NCI-H1436 (cell line): ENCODE measurements at regions not wholly inside any gene's neighbourhood (a gene's known extent, or its start where the extent isn't known, plus 50 kb on each side); places are given as distances from the start of the nearest gene placed in this dataset.

Experiments used
- DNase-seq: peaks from one replicate; lab custom pipeline; 2025; lab: John Stamatoyannopoulos, UW

- DNase-seq, result no peak
Observed at GRCh38 chr22:23395530-23396361, 184.3 kb downstream of the IGLL1 start.

- DNase-seq, result no peak
Observed at GRCh38 chr22:23394525-23395326, 185.4 kb downstream of the IGLL1 start.

- no peak for DNase-seq
Observed at GRCh38 chr22:23393721-23394320, 186.3 kb downstream of the IGLL1 start.

- DNase-seq, result peak; percentile 29
Observed at GRCh38 chr22:23393199-23393598, 186.9 kb downstream of the IGLL1 start.

GRCh38 chr22:23392420-23393121 is 187.5 kb downstream of the IGLL1 start:
- no peak for DNase-seq

GRCh38 chr22:23391022-23391421 is 189.1 kb downstream of the IGLL1 start:
- no peak for DNase-seq

- no peak for DNase-seq
Observed at GRCh38 chr22:23389271-23390071, 190.6 kb downstream of the IGLL1 start.

GRCh38 chr22:23388517-23388890 is 191.6 kb downstream of the IGLL1 start:
- DNase-seq, result no peak

- no peak for DNase-seq
Observed at GRCh38 chr22:23387827-23388516, 192.1 kb downstream of the IGLL1 start.

GRCh38 chr22:23386822-23387580 is 193.1 kb downstream of the IGLL1 start:
- no peak for DNase-seq

- peak; percentile 62 for DNase-seq
Observed at GRCh38 chr22:23385678-23386631, 194.1 kb downstream of the IGLL1 start.

- no peak for DNase-seq
Observed at GRCh38 chr22:23384923-23385677, 195.0 kb downstream of the IGLL1 start.

- no peak for DNase-seq
Observed at GRCh38 chr22:23384431-23384830, 195.7 kb downstream of the IGLL1 start.

GRCh38 chr22:23383491-23384361 is 196.4 kb downstream of the IGLL1 start:
- DNase-seq, result peak; percentile 48

- DNase-seq, result no peak
Observed at GRCh38 chr22:23382428-23383218, 197.5 kb downstream of the IGLL1 start.
